ENCODE measurements at regions not wholly inside any gene's neighbourhood (a gene's known extent, or its start where the extent isn't known, plus 50 kb on each side); places are given as distances from the start of the nearest gene placed in this dataset.

DNA sequence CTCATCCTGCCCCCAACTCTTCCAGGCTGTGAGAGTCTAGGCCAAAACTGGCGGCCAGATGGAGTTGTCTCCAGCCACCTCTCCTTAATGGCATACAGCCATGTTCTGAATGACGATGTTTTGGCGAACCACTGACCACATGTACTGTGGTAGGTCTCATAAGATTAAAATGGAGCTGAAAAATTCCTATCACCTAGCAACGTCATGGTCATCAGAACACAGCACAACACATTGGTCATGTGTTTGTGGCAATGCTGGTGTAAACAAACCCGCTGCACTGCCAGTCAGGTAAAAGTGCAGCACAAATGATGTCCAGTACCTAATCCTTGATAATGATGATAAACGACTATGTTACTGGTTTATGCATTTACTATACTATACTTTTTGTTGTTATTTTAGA, 290.0 kb upstream of the MKI67 start:
- TF ChIP-seq, protein P1, sequence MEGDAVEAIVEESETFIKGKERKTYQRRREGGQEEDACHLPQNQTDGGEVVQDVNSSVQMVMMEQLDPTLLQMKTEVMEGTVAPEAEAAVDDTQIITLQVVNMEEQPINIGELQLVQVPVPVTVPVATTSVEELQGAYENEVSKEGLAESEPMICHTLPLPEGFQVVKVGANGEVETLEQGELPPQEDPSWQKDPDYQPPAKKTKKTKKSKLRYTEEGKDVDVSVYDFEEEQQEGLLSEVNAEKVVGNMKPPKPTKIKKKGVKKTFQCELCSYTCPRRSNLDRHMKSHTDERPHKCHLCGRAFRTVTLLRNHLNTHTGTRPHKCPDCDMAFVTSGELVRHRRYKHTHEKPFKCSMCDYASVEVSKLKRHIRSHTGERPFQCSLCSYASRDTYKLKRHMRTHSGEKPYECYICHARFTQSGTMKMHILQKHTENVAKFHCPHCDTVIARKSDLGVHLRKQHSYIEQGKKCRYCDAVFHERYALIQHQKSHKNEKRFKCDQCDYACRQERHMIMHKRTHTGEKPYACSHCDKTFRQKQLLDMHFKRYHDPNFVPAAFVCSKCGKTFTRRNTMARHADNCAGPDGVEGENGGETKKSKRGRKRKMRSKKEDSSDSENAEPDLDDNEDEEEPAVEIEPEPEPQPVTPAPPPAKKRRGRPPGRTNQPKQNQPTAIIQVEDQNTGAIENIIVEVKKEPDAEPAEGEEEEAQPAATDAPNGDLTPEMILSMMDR (IDR thresholded peaks at IDR 0.05), result no peak
- TF ChIP-seq EP300 (IDR thresholded peaks at IDR 0.05), result no peak

Measured in ovary (tissue), 3 donors.